DOHH2 (cell line): ENCODE measurements at regions not wholly inside any gene's neighbourhood (a gene's known extent, or its start where the extent isn't known, plus 50 kb on each side); places are given as distances from the start of the nearest gene placed in this dataset.

ENCODE experiments used
- CTCF ChIP-seq: fragments of 200-600 bp; sonication (generic); IDR thresholded peaks from one replicate; pipeline ENCODE4 v1.5.1; 2014; ENCODE audit warnings: antibody characterized with exemption, mild to moderate bottlenecking, low read depth, low read length; ENCODE audit not compliant: poor library complexity, severe bottlenecking
- EZH2phosphoT487 ChIP-seq: fragments of 200-600 bp; sonication (generic); IDR thresholded peaks from 2 replicates; pipeline ENCODE4 v1.6.1; 2017; ENCODE audit warnings: borderline replicate concordance, mild to moderate bottlenecking, antibody characterized with exemption, low read length, moderate library complexity, mixed read lengths

DNA sequence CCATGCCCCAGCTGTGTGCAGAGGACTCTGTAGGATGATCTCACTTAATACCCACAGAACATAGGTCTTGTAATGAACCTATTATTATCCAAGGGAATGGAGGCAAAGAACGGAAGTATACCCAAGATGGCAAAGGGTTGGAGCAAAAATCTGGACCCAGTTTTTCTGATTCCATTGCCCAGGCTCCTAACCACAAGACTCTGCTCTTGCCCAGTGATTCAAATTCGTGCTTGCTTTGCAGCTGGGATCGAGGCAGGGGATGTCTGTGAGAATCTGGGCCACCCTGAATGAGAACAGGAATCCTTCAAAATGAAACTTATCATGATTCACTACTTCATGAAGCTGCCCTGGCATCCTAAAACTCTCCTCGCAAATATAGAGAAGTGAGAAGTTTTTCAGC, 97.5 kb upstream of the KCNJ6 start:
- TF ChIP-seq CTCF (no peak), EZH2phosphoT487 (no peak)
